Choroid plexus epithelial cell (primary cell): ENCODE measurements at regions not wholly inside any gene's neighbourhood (a gene's known extent, or its start where the extent isn't known, plus 50 kb on each side); places are given as distances from the start of the nearest gene placed in this dataset.

Source experiments
- DNase-seq: peaks from one replicate; pipeline ENCODE4 v3.0.0-alpha.2; 2010; ENCODE audit warnings: low read depth
- H3K4me3 ChIP-seq: 2 replicates; pipeline ENCODE4 v1.5.1; 2011; ENCODE audit warnings: low read depth, mild to moderate bottlenecking, control low read depth, low read length, moderate library complexity
- CTCF ChIP-seq: conservative IDR thresholded peaks from 2 replicates; pipeline ENCODE4 v1.5.1; 2011; ENCODE audit warnings: low read depth, mild to moderate bottlenecking, control low read depth, inconsistent platforms, low read length, moderate library complexity

DNA sequence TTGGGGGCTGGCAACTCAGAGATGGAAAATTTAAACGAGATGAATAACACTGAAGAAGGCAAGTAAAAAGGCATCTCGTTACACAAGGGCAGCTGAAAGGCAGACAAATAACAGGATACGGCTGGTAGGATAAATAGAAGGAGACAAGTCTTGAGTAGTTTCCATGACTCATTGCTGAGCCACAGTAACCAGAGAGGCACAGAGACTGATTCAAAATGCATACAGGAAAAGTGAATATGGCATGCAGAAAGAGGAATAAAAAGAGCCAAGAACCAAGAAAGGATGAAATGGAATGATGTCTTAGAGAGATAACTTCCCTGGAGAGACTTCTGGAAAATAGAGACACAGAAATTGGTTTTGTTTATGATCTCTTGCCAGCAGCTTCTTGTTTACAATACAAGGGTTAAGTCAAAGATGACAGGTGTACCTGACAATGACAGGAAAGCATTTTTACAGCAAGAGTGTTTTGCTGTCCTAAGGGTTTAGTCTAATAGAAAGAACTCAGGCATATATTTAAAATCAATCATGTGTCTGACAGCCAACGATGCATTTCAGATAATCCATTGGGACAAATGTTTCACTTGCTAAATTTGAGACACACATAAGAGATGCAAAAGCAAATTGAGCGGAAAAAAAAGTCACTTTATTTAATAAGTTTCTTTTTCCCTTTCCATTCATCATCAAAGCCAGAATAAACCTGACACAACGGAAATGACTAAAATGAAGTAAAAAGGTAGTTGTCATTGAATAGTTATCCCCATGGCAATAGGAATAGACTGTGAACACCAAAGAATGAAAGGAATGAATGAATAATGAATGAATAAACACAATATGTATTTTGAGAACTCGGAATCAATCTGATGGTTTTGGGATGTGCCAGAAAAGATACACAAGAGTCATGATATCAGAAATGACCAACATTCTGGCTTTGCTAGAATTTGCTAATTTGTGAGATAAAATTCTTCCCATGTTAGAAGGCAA, 68.0 kb upstream of the KCNQ5 start:
- DNase-seq, result peak; percentile 72
- H3K4me3 ChIP-seq, result no peak overlapping the region
- no peak for TF ChIP-seq CTCF

DNA sequence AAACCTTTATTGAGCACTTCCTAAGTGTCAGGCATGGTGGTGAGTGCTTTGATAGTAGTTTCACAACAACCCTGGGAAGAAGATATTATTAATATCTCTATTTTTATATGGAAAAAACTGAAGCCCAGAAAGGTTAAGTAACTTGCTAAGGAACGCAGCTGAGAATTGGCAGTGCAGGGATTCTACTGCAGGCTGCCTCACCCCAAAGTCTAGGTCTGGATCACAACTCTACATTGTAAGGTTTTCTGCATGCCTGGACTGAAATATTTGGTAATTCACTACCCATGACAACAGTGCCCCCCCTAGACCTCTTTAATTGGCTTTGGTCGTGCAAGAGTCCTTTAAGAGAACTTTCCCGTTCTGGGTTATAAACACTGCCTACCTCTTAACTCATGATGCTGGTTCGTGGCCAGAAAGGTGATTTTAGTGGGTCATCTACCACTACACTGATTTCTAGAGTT, 67.1 kb upstream of the KCNQ5 start:
- TF ChIP-seq CTCF, result no peak
- DNase-seq, result peak; percentile 12
- no peak overlapping the region for H3K4me3 ChIP-seq

GRCh38 chr6:72559067-72559466, 62.8 kb upstream of the KCNQ5 start:
- H3K4me3 ChIP-seq, result no peak overlapping the region
- no peak for DNase-seq
- TF ChIP-seq CTCF, result no peak

DNA sequence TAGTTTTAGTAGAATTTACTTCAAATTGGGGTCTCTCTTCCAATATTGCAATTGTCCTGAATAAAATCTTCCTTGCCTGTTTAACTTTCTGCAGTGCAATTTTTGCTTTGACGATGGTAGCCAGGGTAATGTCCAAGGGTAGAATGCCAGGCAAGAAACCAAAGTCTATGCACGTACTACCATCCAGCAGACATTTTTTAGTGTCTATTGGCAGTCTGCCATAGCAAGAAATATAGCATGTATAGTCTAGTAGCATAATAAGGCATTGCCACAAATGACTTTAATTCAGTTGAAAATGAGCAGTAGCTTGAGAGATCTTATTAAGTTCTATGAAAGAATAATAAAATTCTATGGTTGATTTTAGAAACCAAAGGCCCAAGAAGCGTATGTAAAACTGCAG, 62.3 kb upstream of the KCNQ5 start:
- no peak for DNase-seq
- H3K4me3 ChIP-seq, result no peak overlapping the region
- no peak for TF ChIP-seq CTCF

- no peak for DNase-seq
- TF ChIP-seq CTCF, result peak; percentile 8
- no peak overlapping the region for H3K4me3 ChIP-seq
Measured at GRCh38 chr6:72560721-72561593, 60.9 kb upstream of the KCNQ5 start.

DNA sequence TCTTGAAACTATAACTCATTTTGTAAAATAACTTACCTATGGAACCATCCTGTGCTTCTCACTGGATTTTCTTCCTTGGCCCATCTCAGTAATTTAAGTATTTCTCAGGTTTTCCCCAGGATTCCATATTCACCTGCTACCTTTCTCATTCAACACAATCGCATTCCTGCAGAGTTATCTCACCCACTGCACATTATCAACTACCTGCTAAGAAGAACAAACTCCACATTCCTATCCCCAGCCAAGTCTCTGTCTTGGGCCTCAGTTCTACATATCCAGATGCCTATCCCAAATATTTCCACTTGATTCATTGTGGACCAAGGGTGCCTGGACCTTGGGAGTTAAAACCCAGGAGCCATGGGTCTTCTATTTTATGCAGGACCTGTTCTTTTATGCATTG, 60.2 kb upstream of the KCNQ5 start:
- H3K4me3 ChIP-seq, result no peak overlapping the region
- TF ChIP-seq CTCF, result no peak
- DNase-seq, result no peak
